Hepatocyte (in vitro differentiated cells): ENCODE measurements at regions not wholly inside any gene's neighbourhood (a gene's known extent, or its start where the extent isn't known, plus 50 kb on each side); places are given as distances from the start of the nearest gene placed in this dataset.
"Not testable (repeated sequence)": the region's sequence is repeated elsewhere in the genome, so short reads cannot be mapped to it uniquely, and the experiment has no call there.

Experiments used
- DNase-seq: peaks from one replicate; pipeline ENCODE4 v3.0.0-alpha.2; 2016; ENCODE audit warnings: low spot score
- H2AFZ ChIP-seq: fragments of 200-600 bp; sonication (generic); 2 replicates; pipeline ENCODE4 v1.6.0; 2016; ENCODE audit warnings: antibody characterized with exemption, mild to moderate bottlenecking
- H3K27ac ChIP-seq: fragments of 200-600 bp; sonication (generic); 2 replicates; pipeline ENCODE4 v1.5.1; 2016; ENCODE audit warnings: mild to moderate bottlenecking
- H3K27me3 ChIP-seq: fragments of 200-600 bp; sonication (generic); 2 replicates; pipeline ENCODE4 v1.6.1; 2016
- H3K36me3 ChIP-seq: fragments of 200-600 bp; sonication (generic); replicated peaks from 2 replicates; pipeline ENCODE4 v1.5.1; 2016; ENCODE audit warnings: low read depth; ENCODE audit not compliant: insufficient read depth
- H3K4me1 ChIP-seq: fragments of 200-600 bp; sonication (generic); 2 replicates; pipeline ENCODE4 v1.5.1; 2016; ENCODE audit warnings: mild to moderate bottlenecking, moderate library complexity; ENCODE audit not compliant: insufficient read depth
- H3K4me2 ChIP-seq: fragments of 200-600 bp; sonication (generic); 2 replicates; pipeline ENCODE4 v1.6.0; 2016
- H3K4me3 ChIP-seq: fragments of 200-600 bp; sonication (generic); 2 replicates; pipeline ENCODE4 v1.5.1; 2016; ENCODE audit warnings: mild to moderate bottlenecking
- H3K79me2 ChIP-seq: fragments of 200-600 bp; sonication (generic); 2 replicates; pipeline ENCODE4 v1.6.0; 2017; ENCODE audit warnings: mild to moderate bottlenecking
- H3K9me2 ChIP-seq: fragments of 200-600 bp; sonication (generic); replicated peaks from 2 replicates; pipeline ENCODE4 v1.6.0; 2017; ENCODE audit warnings: mild to moderate bottlenecking; ENCODE audit not compliant: insufficient read depth
- H3K9me3 ChIP-seq: fragments of 200-600 bp; sonication (generic); 2 replicates; pipeline ENCODE4 v1.5.1; 2016; ENCODE audit warnings: low read depth, mild to moderate bottlenecking
- H4K20me1 ChIP-seq: fragments of 200-600 bp; sonication (generic); 2 replicates; pipeline ENCODE4 v1.6.0; 2016; ENCODE audit warnings: mild to moderate bottlenecking; ENCODE audit not compliant: insufficient read depth, poor library complexity, severe bottlenecking
- EZH2 ChIP-seq: fragments of 200-600 bp; sonication (generic); IDR thresholded peaks from 2 replicates; pipeline ENCODE4 v1.6.1; 2016; ENCODE audit warnings: antibody characterized with exemption, mild to moderate bottlenecking, borderline replicate concordance
- EZH2phosphoT487 ChIP-seq: fragments of 200-600 bp; sonication (generic); IDR thresholded peaks from one replicate; pipeline ENCODE4 v1.6.1; 2018; ENCODE audit warnings: antibody characterized with exemption, mild to moderate bottlenecking, low read depth, moderate library complexity; ENCODE audit not compliant: unreplicated experiment, severe bottlenecking
- WGBS: methylation state at CpG from one replicate; pipeline ENCODE4 v1.1.6; 2016; ENCODE audit warnings: low lambda C conversion rate; ENCODE audit errors: missing lambda C conversion rate; 5-methylcytosine and 5-hydroxymethylcytosine counted together
- TF ChIP-seq, protein P1 (sequence below): fragments of 200-600 bp; sonication (generic); IDR thresholded peaks from 2 replicates; pipeline ENCODE4 v1.5.1; 2016; ENCODE audit warnings: antibody characterized with exemption, mild to moderate bottlenecking; ENCODE audit not compliant: poor library complexity

- H3K9me3 ChIP-seq = no peaks in the 10 kb centered on the region
- peak; percentile 58 for DNase-seq
- H3K9me2 ChIP-seq = no peaks in the 10 kb centered on the region
- no peaks in the 10 kb centered on the region for H3K27me3 ChIP-seq
- peak overlapping the region; percentile 73 for H3K27ac ChIP-seq
- peaks cover 8% of the 10 kb centered on the region for H3K4me1 ChIP-seq
- TF ChIP-seq, protein P1, sequence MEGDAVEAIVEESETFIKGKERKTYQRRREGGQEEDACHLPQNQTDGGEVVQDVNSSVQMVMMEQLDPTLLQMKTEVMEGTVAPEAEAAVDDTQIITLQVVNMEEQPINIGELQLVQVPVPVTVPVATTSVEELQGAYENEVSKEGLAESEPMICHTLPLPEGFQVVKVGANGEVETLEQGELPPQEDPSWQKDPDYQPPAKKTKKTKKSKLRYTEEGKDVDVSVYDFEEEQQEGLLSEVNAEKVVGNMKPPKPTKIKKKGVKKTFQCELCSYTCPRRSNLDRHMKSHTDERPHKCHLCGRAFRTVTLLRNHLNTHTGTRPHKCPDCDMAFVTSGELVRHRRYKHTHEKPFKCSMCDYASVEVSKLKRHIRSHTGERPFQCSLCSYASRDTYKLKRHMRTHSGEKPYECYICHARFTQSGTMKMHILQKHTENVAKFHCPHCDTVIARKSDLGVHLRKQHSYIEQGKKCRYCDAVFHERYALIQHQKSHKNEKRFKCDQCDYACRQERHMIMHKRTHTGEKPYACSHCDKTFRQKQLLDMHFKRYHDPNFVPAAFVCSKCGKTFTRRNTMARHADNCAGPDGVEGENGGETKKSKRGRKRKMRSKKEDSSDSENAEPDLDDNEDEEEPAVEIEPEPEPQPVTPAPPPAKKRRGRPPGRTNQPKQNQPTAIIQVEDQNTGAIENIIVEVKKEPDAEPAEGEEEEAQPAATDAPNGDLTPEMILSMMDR = no peak
- H4K20me1 ChIP-seq = no peaks in the 10 kb centered on the region
- WGBS = 27% methylated on average over 1 of the region's 1 CpG
- no peak overlapping the region for H3K4me3 ChIP-seq
- no peak overlapping the region for H2AFZ ChIP-seq
- H3K79me2 ChIP-seq = no peaks in the 10 kb centered on the region
- no peaks in the 10 kb centered on the region for H3K36me3 ChIP-seq
- peak overlapping the region; percentile 4 for H3K4me2 ChIP-seq
Measured at GRCh38 chr9:101849102-101849707, 110.8 kb upstream of the GRIN3A start.

GRCh38 chr9:101848485-101848919 lies 110.1 kb upstream of the GRIN3A start:
- Histone ChIP-seq H3K4me2 (peak overlapping the region; percentile 4), H2AFZ (peak overlapping the region; percentile 1), H3K27ac (peak overlapping the region; percentile 73), H3K27me3 (no peaks in the 10 kb centered on the region), H3K9me2 (no peaks in the 10 kb centered on the region), H3K79me2 (no peaks in the 10 kb centered on the region), H3K4me1 (peaks cover 8% of the 10 kb centered on the region), H3K4me3 (no peak overlapping the region), H3K9me3 (no peaks in the 10 kb centered on the region), H3K36me3 (no peaks in the 10 kb centered on the region), H4K20me1 (no peaks in the 10 kb centered on the region)
- peak; percentile 41 for DNase-seq
- TF ChIP-seq EZH2phosphoT487 (peak; percentile 36), EZH2 (no peak)
- TF ChIP-seq, protein P1 = no peak
- 38% methylated on average over 6 of the region's 6 CpGs for WGBS

- H3K9me3 ChIP-seq = no peaks in the 10 kb centered on the region
- WGBS = 75% methylated on average over 4 of the region's 4 CpGs
- H4K20me1 ChIP-seq = no peaks in the 10 kb centered on the region
- no peak overlapping the region for H3K4me3 ChIP-seq
- H2AFZ ChIP-seq = no peak overlapping the region
- TF ChIP-seq, protein P1 = no peak
- TF ChIP-seq EZH2 (no peak), EZH2phosphoT487 (no peak)
- no peaks in the 10 kb centered on the region for H3K36me3 ChIP-seq
- H3K27ac ChIP-seq = no peak overlapping the region
- H3K4me2 ChIP-seq = no peak overlapping the region
- H3K27me3 ChIP-seq = no peaks in the 10 kb centered on the region
- H3K9me2 ChIP-seq = no peaks in the 10 kb centered on the region
- no peak for DNase-seq
- peaks cover 8% of the 10 kb centered on the region for H3K4me1 ChIP-seq
- no peaks in the 10 kb centered on the region for H3K79me2 ChIP-seq
Measured at GRCh38 chr9:101846161-101846560, 107.7 kb upstream of the GRIN3A start.

DNA sequence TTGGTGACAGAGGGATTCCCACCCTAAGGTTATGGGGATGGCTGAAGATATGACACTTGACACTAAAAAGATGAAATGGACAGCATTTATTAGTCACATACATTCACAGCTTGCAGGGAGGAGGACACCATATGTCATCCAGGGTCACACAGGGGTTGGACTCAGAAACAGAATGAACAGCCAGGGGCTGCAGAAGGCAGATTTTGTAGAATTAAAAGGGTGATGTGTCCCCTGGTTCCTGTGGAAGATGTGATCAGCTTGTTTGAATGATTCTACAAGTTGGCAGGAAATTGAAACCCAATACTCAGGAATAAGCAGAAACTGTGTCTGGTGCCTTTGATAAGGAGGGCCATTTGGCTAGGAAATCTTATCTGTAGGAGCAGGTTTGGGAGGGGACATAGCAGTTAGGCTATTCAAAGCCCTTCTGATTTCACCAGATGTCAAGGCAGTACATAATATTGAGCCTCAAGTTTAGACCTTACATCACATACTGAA lies 102.3 kb upstream of the GRIN3A start:
- no peak overlapping the region for H3K4me3 ChIP-seq
- no peaks in the 10 kb centered on the region for H3K9me2 ChIP-seq
- no peak overlapping the region for H2AFZ ChIP-seq
- no peaks in the 10 kb centered on the region for H3K79me2 ChIP-seq
- H3K27ac ChIP-seq = no peak overlapping the region
- TF ChIP-seq EZH2phosphoT487 (no peak), EZH2 (no peak)
- TF ChIP-seq, protein P1 = no peak
- no peaks in the 10 kb centered on the region for H4K20me1 ChIP-seq
- DNase-seq = no peak
- H3K4me2 ChIP-seq = no peak overlapping the region
- H3K27me3 ChIP-seq = no peaks in the 10 kb centered on the region
- no peaks in the 10 kb centered on the region for H3K36me3 ChIP-seq
- no peaks in the 10 kb centered on the region for H3K9me3 ChIP-seq
- no peaks in the 10 kb centered on the region for H3K4me1 ChIP-seq

DNA sequence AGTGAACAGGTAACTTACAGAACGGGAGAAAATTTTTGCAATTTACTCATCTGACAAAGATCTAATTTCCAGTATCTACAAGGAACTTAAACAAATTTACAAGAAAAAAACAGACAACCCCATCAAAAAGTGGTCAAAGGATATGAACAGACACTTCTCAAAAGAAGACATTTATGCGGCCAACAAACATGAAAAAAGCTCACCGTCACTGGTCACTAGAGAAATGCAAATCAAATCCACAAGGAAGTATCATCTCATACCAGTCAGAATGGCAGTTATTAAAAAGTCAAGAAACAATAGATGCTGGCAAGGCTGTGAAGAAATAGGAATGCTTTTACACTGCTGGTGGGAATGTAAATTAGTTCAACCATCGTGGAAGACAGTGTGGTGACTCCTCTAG lies 100.5 kb upstream of the GRIN3A start:
- H3K27me3 ChIP-seq, H3K9me2 ChIP-seq, H3K4me3 ChIP-seq, H3K27ac ChIP-seq, H2AFZ ChIP-seq, H3K79me2 ChIP-seq, H3K4me2 ChIP-seq, H4K20me1 ChIP-seq, H3K36me3 ChIP-seq, DNase-seq, H3K4me1 ChIP-seq, H3K9me3 ChIP-seq: not testable (repeated sequence)
- WGBS = 80% methylated on average over 4 of the region's 4 CpGs
